ENCODE measurements at regions not wholly inside any gene's neighbourhood (a gene's known extent, or its start where the extent isn't known, plus 50 kb on each side); places are given as distances from the start of the nearest gene placed in this dataset.
"Not testable (repeated sequence)": the region's sequence is repeated elsewhere in the genome, so short reads cannot be mapped to it uniquely, and the experiment has no call there.

- no peak for DNase-seq
- intact Hi-C loops (cut with DNase I) = loop anchor here (10.0 kb wide), 1 partner anchor 61 kb away; no protein-coding TSS in a partner anchor
These were observed 308.2 kb upstream of the SGK1 start for GRCh38 chr6:134626086-134626485.

GRCh38 chr6:134624781-134625180, 306.9 kb upstream of the SGK1 start:
- intact Hi-C loops (cut with DNase I) = loop anchor here (10.0 kb wide), 1 partner anchor 60 kb away; no protein-coding TSS in a partner anchor
- DNase-seq = no peak

GRCh38 chr6:134623401-134623800, 305.5 kb upstream of the SGK1 start:
- DNase-seq = no peak
- intact Hi-C loops (cut with DNase I) = loop anchor here (10.0 kb wide), 1 partner anchor 59 kb away; no protein-coding TSS in a partner anchor

GRCh38 chr6:134622382-134623173, 304.7 kb upstream of the SGK1 start:
- intact Hi-C loops (cut with DNase I) = loop anchor here (10.0 kb wide), 1 partner anchor 58 kb away; no protein-coding TSS in a partner anchor
- DNase-seq = no peak

GRCh38 chr6:134621858-134622257, 303.9 kb upstream of the SGK1 start:
- intact Hi-C loops (cut with DNase I) = loop anchor here (10.0 kb wide), 1 partner anchor 57 kb away; no protein-coding TSS in a partner anchor
- DNase-seq = no peak

- intact Hi-C loops (cut with DNase I) = loop anchor here (10.0 kb wide), 1 partner anchor 55 kb away; no protein-coding TSS in a partner anchor
- DNase-seq = no peak
These were observed 301.9 kb upstream of the SGK1 start for GRCh38 chr6:134619789-134620188.

- no peak for DNase-seq
- intact Hi-C loops (cut with DNase I) = no loop called here
These were observed 301.2 kb upstream of the SGK1 start for GRCh38 chr6:134619077-134619476.

- intact Hi-C loops (cut with DNase I) = no loop called here
- no peak for DNase-seq
These were observed 296.9 kb upstream of the SGK1 start for GRCh38 chr6:134614606-134615485.

GRCh38 chr6:134612128-134612527, 294.2 kb upstream of the SGK1 start:
- intact Hi-C loops (cut with DNase I); DNase-seq: not testable (repeated sequence)

- DNase-seq = no peak
- intact Hi-C loops (cut with DNase I) = no loop called here
These were observed 292.5 kb upstream of the SGK1 start for GRCh38 chr6:134610411-134610810.

GRCh38 chr6:134609716-134610261, 291.9 kb upstream of the SGK1 start:
- intact Hi-C loops (cut with DNase I) = no loop called here
- DNase-seq = no peak

GRCh38 chr6:134607411-134607810, 289.5 kb upstream of the SGK1 start:
- DNase-seq = no peak
- intact Hi-C loops (cut with DNase I) = no loop called here

GRCh38 chr6:134605034-134605433, 287.1 kb upstream of the SGK1 start:
- DNase-seq = no peak
- intact Hi-C loops (cut with DNase I) = no loop called here

GRCh38 chr6:134604014-134604676, 286.2 kb upstream of the SGK1 start:
- DNase-seq = peak in 3 of 10 donors; percentile 54 to 78 (median 72)
- intact Hi-C loops (cut with DNase I) = no loop called here

- DNase-seq = no peak
- intact Hi-C loops (cut with DNase I) = no loop called here
These were observed 285.6 kb upstream of the SGK1 start for GRCh38 chr6:134603561-134603960.

- no peak for DNase-seq
- intact Hi-C loops (cut with DNase I) = no loop called here
These were observed 284.2 kb upstream of the SGK1 start for GRCh38 chr6:134602123-134602522.

GRCh38 chr6:134600671-134601070, 282.8 kb upstream of the SGK1 start:
- intact Hi-C loops (cut with DNase I) = no loop called here
- peak in 1 of 10 donors; percentile 59 for DNase-seq

GRCh38 chr6:134599079-134599478, 281.2 kb upstream of the SGK1 start:
- DNase-seq = no peak
- intact Hi-C loops (cut with DNase I) = no loop called here

GRCh38 chr6:134596191-134596590, 278.3 kb upstream of the SGK1 start:
- intact Hi-C loops (cut with DNase I) = no loop called here
- DNase-seq = peak in 1 of 10 donors; percentile 22

- intact Hi-C loops (cut with DNase I) = no loop called here
- peak in 1 of 10 donors; percentile 33 for DNase-seq
These were observed 277.0 kb upstream of the SGK1 start for GRCh38 chr6:134594881-134595280.

All from posterior cingulate gyrus (tissue), 11 donors.